ENCODE measurements at regions not wholly inside any gene's neighbourhood (a gene's known extent, or its start where the extent isn't known, plus 50 kb on each side); places are given as distances from the start of the nearest gene placed in this dataset.

DNA sequence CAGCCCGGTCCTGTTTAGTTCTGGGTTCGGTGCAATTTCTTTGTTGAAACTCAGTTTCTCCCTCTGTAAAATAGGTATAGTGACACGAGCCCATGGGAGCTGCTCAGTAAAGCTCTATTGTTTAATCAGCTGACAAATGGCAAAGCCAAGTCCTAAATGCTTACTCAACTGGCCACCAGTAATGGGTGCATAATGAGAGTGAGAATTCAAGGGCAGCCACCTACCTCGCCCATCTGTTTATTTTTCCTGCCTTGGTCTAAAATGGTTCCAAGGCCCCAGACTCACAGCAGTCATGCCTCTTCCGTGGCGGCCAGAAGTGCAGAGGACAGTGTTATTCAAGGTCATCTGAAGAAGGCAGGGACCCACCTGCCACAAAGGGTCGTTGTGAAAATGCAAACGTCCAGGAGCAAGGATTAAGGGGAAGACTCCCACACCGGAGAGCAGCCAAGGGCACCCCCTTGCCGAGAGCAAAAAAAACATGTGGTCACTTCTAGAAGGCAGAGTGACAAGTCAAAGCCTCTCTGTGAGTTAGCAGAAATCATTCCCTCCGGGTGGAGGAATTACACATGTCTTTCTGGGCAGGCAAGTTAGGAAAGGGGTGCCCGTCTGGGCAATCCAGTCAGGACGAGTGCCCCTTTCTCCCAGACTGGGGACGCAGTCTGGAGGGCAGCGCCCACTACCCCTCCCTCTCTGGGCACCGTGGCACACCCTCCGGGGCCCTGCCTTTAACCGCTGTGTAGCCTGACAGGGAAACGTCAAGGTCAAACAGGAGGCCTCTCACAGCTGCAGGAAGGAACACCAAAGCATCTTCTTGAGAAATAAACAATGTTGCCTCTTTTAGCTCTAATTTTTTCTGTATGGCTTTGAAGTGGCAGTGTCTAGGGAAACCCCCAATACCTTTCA, 186.2 kb downstream of the FOXO1 start:
- H4K20me1 ChIP-seq (ENCODE audit: control insufficient read depth, extremely low read depth, insufficient read depth, low read length), result no peaks in the 10 kb centered on the region
- H3K9ac ChIP-seq (ENCODE audit: control insufficient read depth, extremely low read depth, insufficient read depth, low read length), result no peak overlapping the region
- H2AFZ ChIP-seq (ENCODE audit: control insufficient read depth, low read length), result no peak overlapping the region
- FAIRE-seq, result no peak
- no peaks in the 10 kb centered on the region for H3K27me3 ChIP-seq (ENCODE audit: control insufficient read depth, extremely low read depth, insufficient read depth, low read length)
- H3K9me1 ChIP-seq (ENCODE audit: control insufficient read depth, extremely low read depth, insufficient read depth, low read length), result no peaks in the 10 kb centered on the region
- TF ChIP-seq EZH2 (IDR thresholded peaks at IDR 0.05; ENCODE audit: low read length) (no peak), CTCF (optimal IDR thresholded peaks at IDR 0.05 in 1 of 3, IDR thresholded peaks at IDR 0.05 in 1 of 3, conservative IDR thresholded peaks at IDR 0.05 in 1 of 3; ENCODE audit: extremely low read depth in 1 of 3, insufficient read depth in 2 of 3, low read length in 3 of 3) (no peak)
- dilution Hi-C loops (cut with MboI; ENCODE audit: extremely low pct_ligation_motif_present, low sequenced_read_pairs), result no loop called here
- H3K4me3 ChIP-seq (ENCODE audit: control insufficient read depth in 2 of 3, extremely low read depth in 1 of 3, insufficient read depth in 2 of 3, low read depth in 1 of 3, low read length in 3 of 3), result no peak overlapping the region
- no peak overlapping the region for H3K27ac ChIP-seq (ENCODE audit: control insufficient read depth, insufficient read depth, low read length)
- H3K79me2 ChIP-seq (ENCODE audit: control insufficient read depth, insufficient read depth, low read length), result no peaks in the 10 kb centered on the region
- no peaks in the 10 kb centered on the region for H3K9me3 ChIP-seq (ENCODE audit: control insufficient read depth, low read depth, low read length)
- no peak overlapping the region for H3K4me2 ChIP-seq (ENCODE audit: control insufficient read depth, extremely low read depth, insufficient read depth, low read depth, low read length)
- no peak for DNase-seq (ENCODE audit: low read depth, low spot score)
- no peaks in the 10 kb centered on the region for H3K36me3 ChIP-seq (ENCODE audit: control insufficient read depth in 2 of 2, extremely low read depth in 1 of 2, insufficient read depth in 2 of 2, low read length in 2 of 2)
- H3K4me1 ChIP-seq (ENCODE audit: control insufficient read depth, extremely low read depth, insufficient read depth, low read length), result peaks cover 6% of the 10 kb centered on the region

DNA sequence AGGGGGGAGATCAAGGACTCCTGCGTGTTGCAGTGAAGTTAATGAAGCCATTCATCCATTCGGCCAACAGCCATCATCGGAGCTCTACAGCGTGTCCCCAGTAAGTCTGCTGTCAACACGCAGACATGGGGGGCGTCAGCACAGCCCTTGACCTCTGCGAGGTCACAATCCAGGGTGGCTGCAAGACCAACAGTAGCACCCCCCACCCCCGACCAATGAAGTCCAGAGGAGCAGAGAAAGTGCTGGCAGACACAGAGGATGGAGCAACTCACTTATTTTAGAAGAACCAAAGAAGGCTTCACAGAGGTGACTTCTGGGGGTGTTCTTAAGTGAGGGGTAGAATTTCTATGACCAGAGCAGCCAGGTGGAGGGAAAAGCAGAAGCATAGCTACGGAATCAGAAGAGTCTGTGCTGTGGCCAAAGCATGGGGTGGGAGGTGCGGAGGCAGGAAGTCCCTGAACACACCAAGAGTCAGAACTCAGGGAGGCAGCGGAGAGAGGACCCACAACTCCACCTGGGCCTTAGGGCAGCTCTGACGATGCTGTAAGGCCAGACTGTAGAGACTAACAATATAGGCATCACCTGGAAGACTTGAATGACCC, 185.4 kb downstream of the FOXO1 start:
- Histone ChIP-seq H3K9ac (ENCODE audit: control insufficient read depth, extremely low read depth, insufficient read depth, low read length) (no peak overlapping the region), H3K36me3 (ENCODE audit: control insufficient read depth in 2 of 2, extremely low read depth in 1 of 2, insufficient read depth in 2 of 2, low read length in 2 of 2) (no peaks in the 10 kb centered on the region), H3K9me1 (ENCODE audit: control insufficient read depth, extremely low read depth, insufficient read depth, low read length) (no peaks in the 10 kb centered on the region), H2AFZ (ENCODE audit: control insufficient read depth, low read length) (no peak overlapping the region), H3K27ac (ENCODE audit: control insufficient read depth, insufficient read depth, low read length) (no peak overlapping the region), H4K20me1 (ENCODE audit: control insufficient read depth, extremely low read depth, insufficient read depth, low read length) (no peaks in the 10 kb centered on the region), H3K4me2 (ENCODE audit: control insufficient read depth, extremely low read depth, insufficient read depth, low read depth, low read length) (no peak overlapping the region), H3K79me2 (ENCODE audit: control insufficient read depth, insufficient read depth, low read length) (no peaks in the 10 kb centered on the region), H3K27me3 (ENCODE audit: control insufficient read depth, extremely low read depth, insufficient read depth, low read length) (no peaks in the 10 kb centered on the region), H3K4me3 (ENCODE audit: control insufficient read depth in 2 of 3, extremely low read depth in 1 of 3, insufficient read depth in 2 of 3, low read depth in 1 of 3, low read length in 3 of 3) (no peak overlapping the region), H3K9me3 (ENCODE audit: control insufficient read depth, low read depth, low read length) (no peaks in the 10 kb centered on the region), H3K4me1 (ENCODE audit: control insufficient read depth, extremely low read depth, insufficient read depth, low read length) (peaks cover 7% of the 10 kb centered on the region)
- TF ChIP-seq CTCF (optimal IDR thresholded peaks at IDR 0.05 in 1 of 3, IDR thresholded peaks at IDR 0.05 in 1 of 3, conservative IDR thresholded peaks at IDR 0.05 in 1 of 3; ENCODE audit: extremely low read depth in 1 of 3, insufficient read depth in 2 of 3, low read length in 3 of 3), result no peak
- TF ChIP-seq EZH2 (IDR thresholded peaks at IDR 0.05; ENCODE audit: low read length), result no peak
- dilution Hi-C loops (cut with MboI; ENCODE audit: extremely low pct_ligation_motif_present, low sequenced_read_pairs), result no loop called here
- DNase-seq (ENCODE audit: low read depth, low spot score) (no peak), FAIRE-seq (no peak)

Data from keratinocyte (primary cell).